SK-N-MC (cell line): ENCODE measurements at regions not wholly inside any gene's neighbourhood (a gene's known extent, or its start where the extent isn't known, plus 50 kb on each side); places are given as distances from the start of the nearest gene placed in this dataset.

Experiments
- EZH2 ChIP-seq: fragments of 200-600 bp; sonication (generic); IDR thresholded peaks from one replicate; pipeline ENCODE4 v1.6.1; 2017; ENCODE audit warnings: antibody characterized with exemption
- FOXP2 ChIP-seq: optimal IDR thresholded peaks from 2 replicates; pipeline ENCODE3; 2011; ENCODE audit warnings: mild to moderate bottlenecking, moderate library complexity; ENCODE audit not compliant: insufficient read depth; ENCODE audit errors: extremely low read length, control extremely low read depth
- POLR2AphosphoS5 ChIP-seq: IDR thresholded peaks from 2 replicates; pipeline ENCODE4 v1.6.1; 2012; ENCODE audit warnings: mild to moderate bottlenecking, low read depth, low read length, borderline replicate concordance

DNA sequence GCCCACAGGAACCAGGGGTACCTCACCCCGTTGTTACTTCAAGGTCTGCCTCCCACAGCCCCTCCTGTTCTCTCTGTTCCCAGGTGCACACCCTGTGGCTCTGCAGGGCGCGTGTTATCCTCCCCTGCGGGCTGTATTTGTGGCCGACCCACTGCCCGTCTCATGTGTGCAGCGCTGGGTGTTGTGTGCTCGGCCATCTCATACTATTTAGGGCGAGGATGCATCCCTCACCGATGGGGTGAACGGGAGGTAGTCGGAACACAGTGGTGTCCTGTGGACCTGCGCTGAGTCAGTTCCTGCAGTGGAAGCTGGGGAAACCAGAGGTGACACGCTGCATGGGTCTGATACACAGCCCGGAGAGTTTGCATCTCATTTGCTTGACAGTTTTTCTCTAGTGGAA lies 94.5 kb upstream of the SULF2 start:
- TF ChIP-seq EZH2 (no peak), POLR2AphosphoS5 (no peak), FOXP2 (no peak)
